OCI-LY7 (cell line): ENCODE measurements at regions not wholly inside any gene's neighbourhood (a gene's known extent, or its start where the extent isn't known, plus 50 kb on each side); places are given as distances from the start of the nearest gene placed in this dataset.
"Not testable (repeated sequence)": the region's sequence is repeated elsewhere in the genome, so short reads cannot be mapped to it uniquely, and the experiment has no call there.

Experiments
- BruUV-seq: library from RNA; stranded (reverse); fragments of 400-500 nt; replicated peaks from 2 replicates; lab custom pipeline; 2021; lab: Mats Ljungman, UMichigan
- CTCF ChIA-PET: fragments of 300-600 bp; sonication (Branson Sonifier 250); formaldehyde crosslinking; loops from one replicate; lab custom pipeline; 2022; ENCODE audit warnings: antibody characterized with exemption; ENCODE audit not compliant: unreplicated experiment; lab: Charles Lee
- POLR2A ChIA-PET: fragments of 300-600 bp; sonication (Branson Sonifier 250); formaldehyde crosslinking; loops from one replicate; lab custom pipeline; 2022; ENCODE audit warnings: antibody characterized with exemption; lab: Charles Lee
- DNase-seq: peaks from one replicate; pipeline ENCODE4 v3.0.0-alpha.2; 2015; ENCODE audit warnings: low spot score
- H2AFZ ChIP-seq: fragments of 200-600 bp; sonication (generic), shearing (Covaris generic); 2 replicates; pipeline ENCODE4 v1.6.1; 2014; ENCODE audit warnings: mild to moderate bottlenecking, antibody characterized with exemption, low read length, moderate library complexity
- H3K27ac ChIP-seq: fragments of 200-600 bp; sonication (generic); 2 replicates; pipeline ENCODE4 v1.5.1; 2014; ENCODE audit warnings: mixed run types, low read depth, mild to moderate bottlenecking, moderate library complexity, low read length, inconsistent platforms; ENCODE audit not compliant: poor library complexity, severe bottlenecking
- H3K36me3 ChIP-seq: fragments of 200-600 bp; sonication (generic); 2 replicates; pipeline ENCODE4 v1.6.1; 2014; ENCODE audit warnings: mild to moderate bottlenecking, antibody characterized with exemption, low read length, moderate library complexity, mixed read lengths; ENCODE audit not compliant: insufficient read depth
- H3K4me1 ChIP-seq: fragments of 200-600 bp; sonication (generic); 2 replicates; pipeline ENCODE4 v1.5.1; 2014; ENCODE audit warnings: mild to moderate bottlenecking, low read length; ENCODE audit not compliant: insufficient read depth, poor library complexity, severe bottlenecking
- H3K4me2 ChIP-seq: fragments of 200-600 bp; sonication (generic); 2 replicates; pipeline ENCODE4 v1.6.1; 2014; ENCODE audit warnings: mild to moderate bottlenecking, low read length
- H3K4me3 ChIP-seq: fragments of 200-600 bp; sonication (generic); 2 replicates; pipeline ENCODE4 v1.5.1; 2014; ENCODE audit warnings: mild to moderate bottlenecking, low read depth, low read length; ENCODE audit not compliant: poor library complexity, severe bottlenecking
- H3K79me2 ChIP-seq: fragments of 200-600 bp; sonication (generic); 2 replicates; pipeline ENCODE4 v1.6.1; 2016; ENCODE audit warnings: low read depth, mild to moderate bottlenecking, low read length, moderate library complexity, mixed read lengths; ENCODE audit not compliant: insufficient read depth
- H3K9me2 ChIP-seq: fragments of 200-600 bp; sonication (generic); 2 replicates; pipeline ENCODE4 v1.6.1; 2016; ENCODE audit warnings: mild to moderate bottlenecking, low read length, mixed read lengths; ENCODE audit not compliant: insufficient read depth
- H3K9me3 ChIP-seq: fragments of 200-600 bp; sonication (generic); 2 replicates; pipeline ENCODE4 v1.6.1; 2014; ENCODE audit warnings: mild to moderate bottlenecking, mixed run types, low read length, mixed read lengths
- H4K20me1 ChIP-seq: fragments of 200-600 bp; sonication (generic); 2 replicates; pipeline ENCODE4 v1.6.1; 2014; ENCODE audit warnings: mild to moderate bottlenecking, antibody characterized with exemption, low read length, moderate library complexity, mixed read lengths; ENCODE audit not compliant: insufficient read depth
- EZH2phosphoT487 ChIP-seq: fragments of 200-600 bp; sonication (generic); IDR thresholded peaks from 2 replicates; pipeline ENCODE4 v1.6.1; 2018; ENCODE audit warnings: low read depth, borderline replicate concordance, mild to moderate bottlenecking, mixed run types, antibody characterized with exemption, low read length, moderate library complexity, mixed read lengths
- intact Hi-C: fragments of 100-400 bp; cut with micrococcal nuclease; formaldehyde crosslinking; loops from one replicate; pipeline ENCODE4 v1.10.0; 2022; ENCODE audit not compliant: unreplicated experiment
- TF ChIP-seq, protein P1 (sequence below): fragments of 200-600 bp; sonication (generic); conservative IDR thresholded peaks from 2 replicates; pipeline ENCODE4 v1.5.1; 2014; ENCODE audit warnings: mild to moderate bottlenecking, antibody characterized with exemption, low read length, moderate library complexity, mixed read lengths

- Histone ChIP-seq H3K4me1 (no peaks in the 10 kb centered on the region), H3K4me2 (no peak overlapping the region), H2AFZ (no peak overlapping the region), H3K79me2 (no peaks in the 10 kb centered on the region), H3K27ac (no peak overlapping the region), H3K9me3 (no peaks in the 10 kb centered on the region), H3K9me2 (no peaks in the 10 kb centered on the region), H4K20me1 (no peaks in the 10 kb centered on the region), H3K4me3 (no peak overlapping the region), H3K36me3 (no peaks in the 10 kb centered on the region)
- CTCF ChIA-PET = no interaction called here
- POLR2A ChIA-PET = interaction anchor here (0.8 to 0.9 kb wide), 2 partner anchors 14 to 77 kb away, joined by 3 read pairs; no protein-coding TSS in a partner anchor
- BruUV-seq = no TSS peak
- no peak for TF ChIP-seq EZH2phosphoT487
- no peak for DNase-seq
- intact Hi-C loops = no loop called here
Observed at GRCh38 chr2:184192649-184193048, 405.7 kb upstream of the ZNF804A start.

GRCh38 chr2:184197413-184197812 lies 400.9 kb upstream of the ZNF804A start:
- TF ChIP-seq EZH2phosphoT487 = no peak
- TF ChIP-seq, protein P1, sequence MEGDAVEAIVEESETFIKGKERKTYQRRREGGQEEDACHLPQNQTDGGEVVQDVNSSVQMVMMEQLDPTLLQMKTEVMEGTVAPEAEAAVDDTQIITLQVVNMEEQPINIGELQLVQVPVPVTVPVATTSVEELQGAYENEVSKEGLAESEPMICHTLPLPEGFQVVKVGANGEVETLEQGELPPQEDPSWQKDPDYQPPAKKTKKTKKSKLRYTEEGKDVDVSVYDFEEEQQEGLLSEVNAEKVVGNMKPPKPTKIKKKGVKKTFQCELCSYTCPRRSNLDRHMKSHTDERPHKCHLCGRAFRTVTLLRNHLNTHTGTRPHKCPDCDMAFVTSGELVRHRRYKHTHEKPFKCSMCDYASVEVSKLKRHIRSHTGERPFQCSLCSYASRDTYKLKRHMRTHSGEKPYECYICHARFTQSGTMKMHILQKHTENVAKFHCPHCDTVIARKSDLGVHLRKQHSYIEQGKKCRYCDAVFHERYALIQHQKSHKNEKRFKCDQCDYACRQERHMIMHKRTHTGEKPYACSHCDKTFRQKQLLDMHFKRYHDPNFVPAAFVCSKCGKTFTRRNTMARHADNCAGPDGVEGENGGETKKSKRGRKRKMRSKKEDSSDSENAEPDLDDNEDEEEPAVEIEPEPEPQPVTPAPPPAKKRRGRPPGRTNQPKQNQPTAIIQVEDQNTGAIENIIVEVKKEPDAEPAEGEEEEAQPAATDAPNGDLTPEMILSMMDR = no peak
- no peak for DNase-seq
- no TSS peak for BruUV-seq
- H4K20me1 ChIP-seq = no peaks in the 10 kb centered on the region
- H2AFZ ChIP-seq = no peak overlapping the region
- H3K27ac ChIP-seq = no peak overlapping the region
- intact Hi-C loops = no loop called here
- H3K4me2 ChIP-seq = no peak overlapping the region
- H3K4me1 ChIP-seq = no peaks in the 10 kb centered on the region
- H3K4me3 ChIP-seq = no peak overlapping the region
- CTCF ChIA-PET = no interaction called here
- no peaks in the 10 kb centered on the region for H3K36me3 ChIP-seq
- no peaks in the 10 kb centered on the region; the same call in 1 of the 2 replicates for H3K9me2 ChIP-seq
- no peaks in the 10 kb centered on the region for H3K9me3 ChIP-seq
- POLR2A ChIA-PET = no interaction called here
- no peaks in the 10 kb centered on the region for H3K79me2 ChIP-seq

DNA sequence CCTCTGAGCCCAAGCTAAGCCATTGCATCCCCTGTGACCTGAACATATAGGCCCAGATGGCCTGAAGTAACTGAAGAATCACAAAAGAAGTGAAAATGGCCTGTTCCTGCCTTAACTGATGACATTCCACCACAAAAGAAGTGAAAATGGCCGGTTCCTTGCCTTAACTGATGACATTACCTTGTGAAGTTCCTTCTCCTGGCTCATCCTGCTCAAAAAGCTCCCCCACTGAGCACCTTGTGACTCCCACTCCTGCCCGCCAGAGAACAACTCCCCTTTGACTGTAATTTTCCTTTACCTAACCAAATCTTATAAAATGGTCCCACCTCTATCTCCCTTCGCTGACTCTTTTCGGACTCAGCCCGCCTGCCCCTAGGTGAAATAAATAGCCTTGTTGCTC lies 399.5 kb upstream of the ZNF804A start:
- H2AFZ ChIP-seq, H3K36me3 ChIP-seq, H3K9me2 ChIP-seq, H3K4me1 ChIP-seq, intact Hi-C loops, H3K4me2 ChIP-seq, POLR2A ChIA-PET, H3K79me2 ChIP-seq, H3K27ac ChIP-seq, CTCF ChIA-PET, H4K20me1 ChIP-seq, BruUV-seq, DNase-seq, H3K9me3 ChIP-seq, H3K4me3 ChIP-seq: not testable (repeated sequence)

DNA sequence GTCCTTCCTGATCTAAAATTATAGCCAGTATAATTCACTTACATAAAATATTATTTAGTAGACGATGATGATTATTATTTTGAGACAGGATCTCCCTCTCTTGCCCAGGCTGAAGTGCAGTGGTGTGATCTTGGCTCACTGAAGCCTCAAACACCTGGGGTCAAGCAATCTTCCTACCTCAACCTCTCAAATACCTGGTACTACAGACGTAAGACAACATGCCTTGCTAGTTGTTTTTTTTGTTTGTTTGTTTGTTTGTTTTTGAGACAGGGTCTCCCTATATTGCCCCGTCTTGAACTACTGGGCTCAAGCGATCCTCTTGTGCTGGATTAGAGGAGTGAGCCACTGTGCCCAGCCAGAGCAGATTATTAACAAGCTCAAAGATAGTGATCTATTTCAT lies 399.1 kb upstream of the ZNF804A start:
- Histone ChIP-seq H3K4me1 (no peaks in the 10 kb centered on the region), H4K20me1 (no peaks in the 10 kb centered on the region), H3K4me3 (no peak overlapping the region), H3K27ac (no peak overlapping the region), H3K4me2 (no peak overlapping the region), H3K36me3 (no peaks in the 10 kb centered on the region), H2AFZ (no peak overlapping the region), H3K9me2 (no peaks in the 10 kb centered on the region; the same call in 1 of the 2 replicates), H3K9me3 (no peaks in the 10 kb centered on the region), H3K79me2 (no peaks in the 10 kb centered on the region)
- ChIA-PET POLR2A (interaction anchor here (0.6 kb wide), 1 partner anchor 12 kb away, joined by 3 read pairs; no protein-coding TSS in a partner anchor), CTCF (no interaction called here)
- TF ChIP-seq EZH2phosphoT487 = no peak
- TF ChIP-seq, protein P1 = no peak
- intact Hi-C loops = no loop called here
- no TSS peak for BruUV-seq
- no peak for DNase-seq
